ENCODE measurements at regions not wholly inside any gene's neighbourhood (a gene's known extent, or its start where the extent isn't known, plus 50 kb on each side); places are given as distances from the start of the nearest gene placed in this dataset.

DNA sequence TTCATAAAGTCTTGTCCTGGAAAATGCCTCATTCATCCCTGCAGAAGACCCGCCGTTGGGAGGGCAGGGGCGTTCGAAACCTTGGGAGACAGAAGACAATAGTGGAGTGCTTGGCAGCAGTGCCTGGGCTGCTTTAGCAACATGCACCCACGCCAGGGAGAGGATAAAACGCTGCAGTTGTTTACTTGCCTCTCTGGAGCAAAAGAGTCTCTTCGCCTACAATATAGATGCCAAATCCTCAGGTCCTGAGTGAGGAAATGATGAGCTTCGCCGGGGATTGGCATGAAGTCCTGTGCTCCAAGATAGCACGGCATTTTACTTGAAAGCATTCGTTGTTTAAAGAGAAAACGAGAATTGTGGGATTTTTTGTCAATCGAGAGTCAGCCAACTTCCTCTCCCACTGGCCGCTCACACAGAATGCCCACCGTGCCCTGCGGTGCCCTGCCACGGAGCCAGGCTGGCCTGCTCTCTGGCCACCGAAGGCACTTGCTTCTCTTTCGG, 152.5 kb upstream of the POU3F3 start:
- Histone ChIP-seq H3K4me3 (no peak overlapping the region), H3K27ac (no peak overlapping the region), H3K9me3 (no peaks in the 10 kb centered on the region), H3K4me1 (no peaks in the 10 kb centered on the region), H3K36me3 (no peaks in the 10 kb centered on the region), H3K27me3 (peaks cover 0 to 4% (median 0%) of the 10 kb centered on the region in 3 donors)
- intact Hi-C loops (cut with DNase I) = no loop called here
- TF ChIP-seq POLR2AphosphoS5 (IDR thresholded peaks at IDR 0.05) (no peak), EP300 (IDR thresholded peaks at IDR 0.05) (no peak), POLR2A (IDR thresholded peaks at IDR 0.05) (no peak)
- TF ChIP-seq, protein P1, sequence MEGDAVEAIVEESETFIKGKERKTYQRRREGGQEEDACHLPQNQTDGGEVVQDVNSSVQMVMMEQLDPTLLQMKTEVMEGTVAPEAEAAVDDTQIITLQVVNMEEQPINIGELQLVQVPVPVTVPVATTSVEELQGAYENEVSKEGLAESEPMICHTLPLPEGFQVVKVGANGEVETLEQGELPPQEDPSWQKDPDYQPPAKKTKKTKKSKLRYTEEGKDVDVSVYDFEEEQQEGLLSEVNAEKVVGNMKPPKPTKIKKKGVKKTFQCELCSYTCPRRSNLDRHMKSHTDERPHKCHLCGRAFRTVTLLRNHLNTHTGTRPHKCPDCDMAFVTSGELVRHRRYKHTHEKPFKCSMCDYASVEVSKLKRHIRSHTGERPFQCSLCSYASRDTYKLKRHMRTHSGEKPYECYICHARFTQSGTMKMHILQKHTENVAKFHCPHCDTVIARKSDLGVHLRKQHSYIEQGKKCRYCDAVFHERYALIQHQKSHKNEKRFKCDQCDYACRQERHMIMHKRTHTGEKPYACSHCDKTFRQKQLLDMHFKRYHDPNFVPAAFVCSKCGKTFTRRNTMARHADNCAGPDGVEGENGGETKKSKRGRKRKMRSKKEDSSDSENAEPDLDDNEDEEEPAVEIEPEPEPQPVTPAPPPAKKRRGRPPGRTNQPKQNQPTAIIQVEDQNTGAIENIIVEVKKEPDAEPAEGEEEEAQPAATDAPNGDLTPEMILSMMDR (IDR thresholded peaks at IDR 0.05) = no peak
- 82 to 84% methylated on average over 19 of the region's 19 CpGs for WGBS, 2 donors
- DNase-seq = no peak

DNA sequence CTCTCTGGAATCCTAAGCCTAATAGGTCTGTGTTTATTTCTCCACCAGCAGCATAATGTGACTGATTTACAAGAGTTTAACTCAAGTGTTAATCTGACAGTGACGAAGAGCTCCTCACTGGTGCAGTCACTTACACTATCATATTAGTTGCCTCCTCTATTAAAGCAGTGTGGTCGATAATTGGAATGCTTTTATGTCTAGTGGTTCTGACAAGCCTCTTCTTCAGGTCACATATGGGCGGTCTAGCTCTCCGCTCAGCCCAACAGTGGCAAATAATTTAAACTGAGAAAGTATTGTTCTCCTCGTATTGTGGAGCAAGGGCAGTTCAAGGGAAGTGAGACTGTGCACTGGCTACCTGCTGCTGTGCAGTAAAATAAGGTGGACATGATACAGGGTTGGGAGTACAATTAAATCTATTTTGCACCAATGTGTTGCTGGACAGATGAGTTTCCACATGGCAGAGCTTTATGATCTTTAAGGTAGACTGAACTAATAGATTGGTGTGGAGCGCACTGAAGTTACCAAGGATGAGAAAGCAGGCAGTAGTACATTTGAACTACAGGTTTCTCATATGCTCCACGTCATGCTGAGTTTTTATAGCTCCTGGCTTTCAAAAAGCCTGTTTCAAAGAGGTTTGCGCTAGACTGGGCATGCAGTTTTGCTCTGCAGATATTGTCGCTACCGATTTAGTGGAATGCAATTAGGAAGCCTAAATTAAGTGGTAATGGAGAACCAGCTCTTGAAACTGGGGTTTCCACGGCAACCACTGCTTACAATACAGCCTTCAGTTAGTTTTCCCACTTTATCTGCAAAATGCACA, 151.7 kb upstream of the POU3F3 start:
- Histone ChIP-seq H3K4me1 (no peaks in the 10 kb centered on the region), H3K27me3 (peaks cover 0 to 4% (median 0%) of the 10 kb centered on the region in 3 donors), H3K27ac (no peak overlapping the region), H3K9me3 (no peaks in the 10 kb centered on the region), H3K4me3 (no peak overlapping the region), H3K36me3 (no peaks in the 10 kb centered on the region)
- TF ChIP-seq POLR2AphosphoS5 (IDR thresholded peaks at IDR 0.05) (no peak), EP300 (IDR thresholded peaks at IDR 0.05) (no peak), POLR2A (IDR thresholded peaks at IDR 0.05) (no peak)
- TF ChIP-seq, protein P1 (IDR thresholded peaks at IDR 0.05) = no peak
- DNase-seq = no peak
- WGBS, 2 donors = 57 to 64% methylated on average over 11 of the region's 11 CpGs
- intact Hi-C loops (cut with DNase I) = no loop called here

DNA sequence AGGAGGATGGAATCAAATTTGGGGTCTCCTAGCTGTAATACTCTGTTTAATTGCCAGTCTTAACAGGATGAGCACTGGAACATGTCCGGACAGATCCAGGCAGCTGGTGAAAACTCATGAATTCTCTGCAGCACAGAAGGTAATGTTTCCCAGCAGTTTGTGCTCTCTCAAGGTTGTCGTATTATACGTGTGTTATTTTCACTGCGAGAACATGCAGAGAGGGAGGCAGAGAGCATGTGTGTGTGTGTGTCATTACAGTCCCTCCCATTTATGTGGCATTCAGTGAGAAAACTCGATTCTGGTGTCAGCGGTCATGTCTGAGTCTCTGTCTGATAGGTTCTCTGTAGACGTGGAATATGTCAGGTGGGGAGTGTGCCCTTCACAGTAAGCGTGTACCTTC, 150.2 kb upstream of the POU3F3 start:
- Histone ChIP-seq H3K27ac (no peak overlapping the region), H3K4me1 (no peaks in the 10 kb centered on the region), H3K27me3 (peaks cover 0 to 4% (median 0%) of the 10 kb centered on the region in 3 donors), H3K36me3 (no peaks in the 10 kb centered on the region), H3K9me3 (no peaks in the 10 kb centered on the region), H3K4me3 (no peak overlapping the region)
- 64 to 70% methylated on average over 8 of the region's 8 CpGs for WGBS, 2 donors
- DNase-seq = no peak
- TF ChIP-seq POLR2A (IDR thresholded peaks at IDR 0.05) = no peak
- intact Hi-C loops (cut with DNase I) = no loop called here

DNA sequence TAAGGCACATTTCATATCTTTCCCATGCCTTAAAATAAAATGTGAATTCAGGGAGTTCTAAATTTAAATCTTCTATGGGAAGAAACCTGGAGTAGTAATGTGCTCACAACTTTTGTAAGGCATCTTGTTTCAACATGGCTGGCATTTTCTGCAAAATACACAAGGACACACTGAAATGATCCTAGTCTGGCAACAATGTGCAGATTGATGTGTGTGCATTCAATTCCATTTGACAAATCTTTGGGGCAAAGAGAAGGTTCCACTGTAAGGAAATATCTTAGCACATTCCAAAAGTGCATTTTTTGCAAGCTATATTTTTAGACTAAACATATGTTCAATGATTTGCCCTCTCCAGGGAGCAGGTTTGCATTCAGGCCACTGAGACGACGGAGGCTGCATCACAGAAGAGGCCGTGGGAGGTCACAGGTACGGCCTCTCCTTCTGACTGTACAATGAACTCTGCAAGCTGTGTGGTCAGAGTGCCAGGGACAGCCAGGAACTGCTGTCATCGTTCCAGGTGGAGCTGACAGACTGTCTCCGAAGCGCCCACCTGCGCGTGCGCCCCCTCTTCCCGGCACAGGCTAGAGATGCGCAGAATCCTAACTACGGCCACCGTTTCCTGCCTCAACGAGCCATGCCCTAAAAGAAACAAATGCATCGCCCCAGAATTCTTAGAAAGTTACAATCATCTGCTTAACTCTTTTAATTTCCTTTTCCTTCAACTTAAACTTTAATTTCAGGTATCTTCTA, 149.2 kb upstream of the POU3F3 start:
- Histone ChIP-seq H3K27me3 (peaks cover 0 to 4% (median 0%) of the 10 kb centered on the region in 3 donors), H3K27ac (no peak overlapping the region), H3K4me1 (no peaks in the 10 kb centered on the region), H3K9me3 (no peaks in the 10 kb centered on the region), H3K36me3 (no peaks in the 10 kb centered on the region), H3K4me3 (no peak overlapping the region)
- no peak for DNase-seq
- TF ChIP-seq POLR2AphosphoS5 (IDR thresholded peaks at IDR 0.05) = no peak
- TF ChIP-seq, protein P1 (IDR thresholded peaks at IDR 0.05) = no peak
- no peak for TF ChIP-seq POLR2A (IDR thresholded peaks at IDR 0.05)
- no peak for TF ChIP-seq EP300 (IDR thresholded peaks at IDR 0.05)
- intact Hi-C loops (cut with DNase I) = no loop called here
- WGBS, 2 donors = 87 to 90% methylated on average over 16 of the region's 16 CpGs

DNA sequence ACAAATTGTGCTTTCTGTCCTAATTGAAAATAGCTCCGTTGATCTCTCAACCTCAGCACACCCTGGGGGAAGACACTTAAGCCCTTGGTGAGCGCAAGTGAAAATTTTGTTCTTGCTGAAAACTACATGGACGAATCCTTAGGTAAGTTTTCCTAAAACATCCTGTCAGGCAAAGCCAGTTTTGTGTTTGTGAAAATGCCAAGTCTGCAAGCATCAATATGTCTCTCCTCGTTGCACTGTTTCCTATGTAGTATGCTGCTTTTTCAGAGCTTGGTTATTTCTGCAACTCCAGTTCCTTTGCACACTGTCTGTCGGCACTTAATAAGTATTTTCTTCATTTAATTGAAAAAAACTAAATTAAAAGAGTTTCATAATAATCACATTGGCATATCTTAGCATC, 146.9 kb upstream of the POU3F3 start:
- WGBS, 2 donors = 76 to 83% methylated on average over 5 of the region's 5 CpGs
- intact Hi-C loops (cut with DNase I) = no loop called here
- H3K4me1 ChIP-seq = no peaks in the 10 kb centered on the region

More for the DNA sequence above, 146.9 kb upstream of the POU3F3 start:
- DNase-seq = no peak
- no peaks in the 10 kb centered on the region for H3K9me3 ChIP-seq
- no peaks in the 10 kb centered on the region for H3K36me3 ChIP-seq
- H3K27ac ChIP-seq = no peak overlapping the region
- no peak overlapping the region for H3K4me3 ChIP-seq
- no peak for TF ChIP-seq POLR2AphosphoS5 (IDR thresholded peaks at IDR 0.05)
- TF ChIP-seq, protein P1 (IDR thresholded peaks at IDR 0.05) = no peak
- TF ChIP-seq EP300 (IDR thresholded peaks at IDR 0.05) = no peak
- TF ChIP-seq POLR2A (IDR thresholded peaks at IDR 0.05) = no peak
- H3K27me3 ChIP-seq = no peaks in the 10 kb centered on the region
